GM23248 (cell line): ENCODE measurements at regions not wholly inside any gene's neighbourhood (a gene's known extent, or its start where the extent isn't known, plus 50 kb on each side); places are given as distances from the start of the nearest gene placed in this dataset.

Source experiments
- EZH2 ChIP-seq: fragments of 200-600 bp; sonication (generic); IDR thresholded peaks from 2 replicates; pipeline ENCODE4 v1.6.1; 2018; ENCODE audit warnings: antibody characterized with exemption, mild to moderate bottlenecking; ENCODE audit not compliant: insufficient read depth, poor library complexity, severe bottlenecking
- EZH2phosphoT487 ChIP-seq: fragments of 200-600 bp; sonication (generic); IDR thresholded peaks from 2 replicates; pipeline ENCODE4 v1.6.1; 2018; ENCODE audit warnings: antibody characterized with exemption, moderate library complexity, mild to moderate bottlenecking, low read depth; ENCODE audit not compliant: insufficient read depth

DNA sequence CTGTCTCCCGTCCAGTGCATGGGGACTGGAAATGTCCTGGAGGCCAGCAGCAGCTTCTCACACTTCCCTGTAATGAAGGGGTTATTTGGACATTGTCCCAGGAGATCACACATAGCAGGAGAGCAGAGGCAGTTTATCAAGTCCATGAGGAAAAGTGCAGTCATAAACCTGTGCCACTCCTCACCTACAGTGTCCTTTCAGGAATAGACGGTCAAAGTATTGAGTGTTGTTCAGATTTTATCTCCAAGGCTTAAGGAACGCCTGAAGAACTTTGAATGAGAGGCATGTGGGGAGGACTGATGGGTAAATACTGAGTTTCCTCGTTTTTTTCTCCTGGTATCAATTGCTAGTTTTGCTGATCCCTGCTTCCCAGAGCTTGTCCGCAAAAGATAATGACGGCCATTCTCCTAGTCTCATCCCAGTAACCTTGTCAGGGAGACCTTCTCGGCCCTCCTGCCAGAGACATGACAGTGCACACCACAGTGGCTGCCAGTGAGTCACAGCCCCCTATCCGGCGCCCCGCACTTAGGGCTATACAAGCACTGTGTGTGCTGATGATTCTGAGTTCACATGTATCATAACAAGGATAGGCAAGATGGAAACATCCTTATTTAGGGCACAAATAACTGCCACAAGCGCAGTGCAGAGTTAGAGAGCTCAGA lies 495.5 kb upstream of the MGMT start:
- no peak for TF ChIP-seq EZH2
- TF ChIP-seq EZH2phosphoT487, result no peak
